SU-DHL-6 (cell line): ENCODE measurements at regions not wholly inside any gene's neighbourhood (a gene's known extent, or its start where the extent isn't known, plus 50 kb on each side); places are given as distances from the start of the nearest gene placed in this dataset.

ENCODE experiments used
- EZH2phosphoT487 ChIP-seq: fragments of 200-600 bp; sonication (generic), shearing (Covaris generic); conservative IDR thresholded peaks from 2 replicates; pipeline ENCODE4 v1.6.1; 2018; ENCODE audit warnings: mild to moderate bottlenecking, antibody characterized with exemption, low read length, moderate library complexity, mixed read lengths
- TF ChIP-seq, protein P1 (sequence below): fragments of 200-600 bp; sonication (generic); IDR thresholded peaks from one replicate; pipeline ENCODE4 v1.5.1; 2017; ENCODE audit warnings: antibody characterized with exemption, mild to moderate bottlenecking, low read length, moderate library complexity; ENCODE audit not compliant: insufficient read depth, poor library complexity, severe bottlenecking

DNA sequence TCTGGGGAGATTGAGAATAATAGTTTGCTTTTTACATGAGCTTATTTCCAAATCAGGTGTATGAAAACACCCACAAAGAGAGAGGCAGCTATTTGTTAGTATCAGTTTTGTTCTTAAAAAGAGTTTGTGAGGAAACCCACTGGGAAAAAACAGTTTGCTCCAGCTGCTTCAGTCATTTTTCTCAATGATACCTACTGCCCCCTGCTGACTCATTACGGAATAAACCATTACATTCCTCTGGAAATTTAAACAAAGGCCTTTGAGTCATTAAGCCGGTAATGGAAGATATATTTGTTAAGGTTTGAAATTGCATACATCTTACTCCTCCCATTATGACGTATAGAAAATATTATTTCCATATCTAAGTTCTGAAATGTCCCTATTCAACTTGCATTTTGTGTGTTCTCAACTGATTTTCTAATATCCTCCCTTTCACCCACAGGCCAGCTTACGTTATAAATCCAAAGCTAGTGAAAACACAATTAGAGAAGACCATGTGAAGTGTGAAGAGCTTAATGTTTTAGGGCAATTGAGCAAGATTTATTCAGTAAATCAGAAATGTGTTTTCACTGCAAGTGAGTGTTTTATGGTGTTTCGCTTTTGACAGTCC is 761.6 kb downstream of the DSC3 start:
- TF ChIP-seq, protein P1, sequence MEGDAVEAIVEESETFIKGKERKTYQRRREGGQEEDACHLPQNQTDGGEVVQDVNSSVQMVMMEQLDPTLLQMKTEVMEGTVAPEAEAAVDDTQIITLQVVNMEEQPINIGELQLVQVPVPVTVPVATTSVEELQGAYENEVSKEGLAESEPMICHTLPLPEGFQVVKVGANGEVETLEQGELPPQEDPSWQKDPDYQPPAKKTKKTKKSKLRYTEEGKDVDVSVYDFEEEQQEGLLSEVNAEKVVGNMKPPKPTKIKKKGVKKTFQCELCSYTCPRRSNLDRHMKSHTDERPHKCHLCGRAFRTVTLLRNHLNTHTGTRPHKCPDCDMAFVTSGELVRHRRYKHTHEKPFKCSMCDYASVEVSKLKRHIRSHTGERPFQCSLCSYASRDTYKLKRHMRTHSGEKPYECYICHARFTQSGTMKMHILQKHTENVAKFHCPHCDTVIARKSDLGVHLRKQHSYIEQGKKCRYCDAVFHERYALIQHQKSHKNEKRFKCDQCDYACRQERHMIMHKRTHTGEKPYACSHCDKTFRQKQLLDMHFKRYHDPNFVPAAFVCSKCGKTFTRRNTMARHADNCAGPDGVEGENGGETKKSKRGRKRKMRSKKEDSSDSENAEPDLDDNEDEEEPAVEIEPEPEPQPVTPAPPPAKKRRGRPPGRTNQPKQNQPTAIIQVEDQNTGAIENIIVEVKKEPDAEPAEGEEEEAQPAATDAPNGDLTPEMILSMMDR = peak; percentile 77
- no peak for TF ChIP-seq EZH2phosphoT487
